Progenitor cell of endocrine pancreas (in vitro differentiated cells): ENCODE measurements at regions not wholly inside any gene's neighbourhood (a gene's known extent, or its start where the extent isn't known, plus 50 kb on each side); places are given as distances from the start of the nearest gene placed in this dataset.

Source experiments
- DNase-seq: peaks from one replicate; pipeline ENCODE4 v3.0.0; 2021; ENCODE audit warnings: low spot score; ENCODE audit not compliant: unreplicated experiment
- H3K27ac Mint-ChIP-seq: 2 replicates; pipeline ENCODE4 v1.8.0; 2021; ENCODE audit warnings: mild to moderate bottlenecking, moderate library complexity, mixed read lengths
- H3K27me3 Mint-ChIP-seq: 2 replicates; pipeline ENCODE4 v1.8.0; 2021; ENCODE audit warnings: mixed read lengths
- H3K36me3 Mint-ChIP-seq: 2 replicates; pipeline ENCODE4 v1.8.0; 2022; ENCODE audit warnings: mixed read lengths; ENCODE audit not compliant: insufficient read depth
- H3K4me1 Mint-ChIP-seq: 2 replicates; pipeline ENCODE4 v1.8.0; 2021; ENCODE audit warnings: low read depth, mixed read lengths
- H3K4me3 Mint-ChIP-seq: 2 replicates; pipeline ENCODE4 v1.8.0; 2021; ENCODE audit warnings: low read depth, mild to moderate bottlenecking, moderate library complexity, mixed read lengths
- H3K9me3 Mint-ChIP-seq: 2 replicates; pipeline ENCODE4 v1.8.0; 2021; ENCODE audit warnings: low read depth, mixed read lengths
- CTCF ChIP-seq: fragments of 200-600 bp; sonication (generic); IDR thresholded peaks from one replicate; pipeline ENCODE4 v1.5.0; 2021; ENCODE audit warnings: antibody characterized with exemption, mild to moderate bottlenecking; ENCODE audit not compliant: unreplicated experiment

GRCh38 chr7:145868935-145869334 lies 247.7 kb upstream of the CNTNAP2 start:
- H3K27me3 Mint-ChIP-seq = no peaks in the 10 kb centered on the region
- no peaks in the 10 kb centered on the region for H3K4me1 Mint-ChIP-seq
- DNase-seq = no peak
- H3K9me3 Mint-ChIP-seq = peaks cover 21% of the 10 kb centered on the region
- no peak for TF ChIP-seq CTCF
- no peak overlapping the region for H3K27ac Mint-ChIP-seq
- no peak overlapping the region for H3K4me3 Mint-ChIP-seq
- H3K36me3 Mint-ChIP-seq = no peaks in the 10 kb centered on the region

- TF ChIP-seq CTCF = no peak
- DNase-seq = no peak
- no peaks in the 10 kb centered on the region for H3K4me1 Mint-ChIP-seq
Observed at GRCh38 chr7:145862212-145862611, 254.4 kb upstream of the CNTNAP2 start.

GRCh38 chr7:145860809-145861208 lies 255.8 kb upstream of the CNTNAP2 start:
- Mint-ChIP-seq H3K4me1 (no peaks in the 10 kb centered on the region), H3K36me3 (no peaks in the 10 kb centered on the region), H3K27ac (no peak overlapping the region), H3K4me3 (no peak overlapping the region), H3K27me3 (no peaks in the 10 kb centered on the region), H3K9me3 (peaks cover 19% of the 10 kb centered on the region)
- no peak for TF ChIP-seq CTCF
- no peak for DNase-seq

More at GRCh38 chr7:145862212-145862611, 254.4 kb upstream of the CNTNAP2 start:
- Mint-ChIP-seq H3K27me3 (no peaks in the 10 kb centered on the region), H3K4me3 (no peak overlapping the region), H3K9me3 (peaks cover 18% of the 10 kb centered on the region), H3K36me3 (no peaks in the 10 kb centered on the region), H3K27ac (no peak overlapping the region)

- no peak for DNase-seq
- peaks cover 8% of the 10 kb centered on the region for H3K9me3 Mint-ChIP-seq
- no peaks in the 10 kb centered on the region for H3K4me1 Mint-ChIP-seq
Observed at GRCh38 chr7:145850636-145851035, 266.0 kb upstream of the CNTNAP2 start.

GRCh38 chr7:145848691-145849090 lies 267.9 kb upstream of the CNTNAP2 start:
- Mint-ChIP-seq H3K27ac (no peak overlapping the region), H3K27me3 (no peaks in the 10 kb centered on the region), H3K9me3 (peaks cover 4% of the 10 kb centered on the region), H3K4me1 (no peaks in the 10 kb centered on the region), H3K36me3 (no peaks in the 10 kb centered on the region), H3K4me3 (no peak overlapping the region)
- DNase-seq = peak; percentile 22
- TF ChIP-seq CTCF = peak; percentile 69

More at GRCh38 chr7:145850636-145851035, 266.0 kb upstream of the CNTNAP2 start:
- no peak overlapping the region for H3K4me3 Mint-ChIP-seq
- no peak for TF ChIP-seq CTCF
- H3K27ac Mint-ChIP-seq = no peak overlapping the region
- peaks cover 1% of the 10 kb centered on the region for H3K36me3 Mint-ChIP-seq
- H3K27me3 Mint-ChIP-seq = no peaks in the 10 kb centered on the region
